ACC112 (cell line): ENCODE measurements at regions not wholly inside any gene's neighbourhood (a gene's known extent, or its start where the extent isn't known, plus 50 kb on each side); places are given as distances from the start of the nearest gene placed in this dataset.

Experiments
- H2AFZ ChIP-seq: fragments of 200-600 bp; sonication (generic); one replicate; pipeline ENCODE4 v1.6.0; 2017; ENCODE audit warnings: antibody characterized with exemption, low read length; ENCODE audit not compliant: unreplicated experiment
- H3K27ac ChIP-seq: fragments of 200-600 bp; sonication (generic); 2 replicates; pipeline ENCODE4 v1.5.1; 2014; ENCODE audit warnings: low read depth, mild to moderate bottlenecking, antibody characterized with exemption, low read length, moderate library complexity
- H3K27me3 ChIP-seq: fragments of 200-600 bp; sonication (generic); 2 replicates; pipeline ENCODE4 v1.6.1; 2014; ENCODE audit warnings: mild to moderate bottlenecking, antibody characterized with exemption, low read length, moderate library complexity, mixed read lengths; ENCODE audit not compliant: insufficient read depth
- H3K36me3 ChIP-seq: fragments of 200-600 bp; sonication (generic); 2 replicates; pipeline ENCODE4 v1.6.1; 2016; ENCODE audit warnings: mild to moderate bottlenecking, antibody characterized with exemption, low read length, moderate library complexity, mixed read lengths; ENCODE audit not compliant: insufficient read depth
- H3K4me1 ChIP-seq: fragments of 200-600 bp; sonication (generic); one replicate; pipeline ENCODE4 v1.6.1; 2016; ENCODE audit warnings: low read length, mixed read lengths; ENCODE audit not compliant: insufficient read depth, unreplicated experiment, control insufficient read depth
- H3K4me3 ChIP-seq: fragments of 200-600 bp; sonication (generic); 2 replicates; pipeline ENCODE4 v1.5.1; 2014; ENCODE audit warnings: mild to moderate bottlenecking, low read depth, low read length
- H3K79me2 ChIP-seq: fragments of 200-600 bp; sonication (generic); one replicate; pipeline ENCODE4 v1.6.0; 2016; ENCODE audit warnings: low read length; ENCODE audit not compliant: control insufficient read depth, unreplicated experiment, insufficient read depth

DNA sequence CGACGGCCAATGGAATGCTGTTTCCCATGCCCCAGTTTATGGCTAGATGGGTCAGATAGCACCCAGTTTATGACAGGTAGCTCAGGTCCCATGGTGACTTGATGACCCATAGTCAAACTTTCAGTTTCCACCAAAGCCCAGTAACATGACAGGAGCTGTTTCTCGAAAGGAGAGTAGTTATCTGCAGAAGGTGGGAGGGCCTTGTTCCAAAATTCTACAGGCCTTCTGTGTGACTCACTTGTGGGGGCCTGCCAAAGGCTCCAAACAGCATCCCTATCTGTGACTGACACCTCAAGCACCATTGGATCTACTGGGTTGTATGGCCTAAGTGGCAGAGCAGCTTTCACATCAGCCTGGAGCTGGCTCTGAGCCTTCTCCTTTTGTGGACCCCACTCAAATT is 379.7 kb upstream of the MANEA start:
- no peak overlapping the region for H3K4me3 ChIP-seq
- no peaks in the 10 kb centered on the region for H3K36me3 ChIP-seq
- no peak overlapping the region for H2AFZ ChIP-seq
- no peaks in the 10 kb centered on the region for H3K27me3 ChIP-seq
- no peaks in the 10 kb centered on the region for H3K4me1 ChIP-seq
- no peaks in the 10 kb centered on the region for H3K79me2 ChIP-seq
- H3K27ac ChIP-seq = no peak overlapping the region

DNA sequence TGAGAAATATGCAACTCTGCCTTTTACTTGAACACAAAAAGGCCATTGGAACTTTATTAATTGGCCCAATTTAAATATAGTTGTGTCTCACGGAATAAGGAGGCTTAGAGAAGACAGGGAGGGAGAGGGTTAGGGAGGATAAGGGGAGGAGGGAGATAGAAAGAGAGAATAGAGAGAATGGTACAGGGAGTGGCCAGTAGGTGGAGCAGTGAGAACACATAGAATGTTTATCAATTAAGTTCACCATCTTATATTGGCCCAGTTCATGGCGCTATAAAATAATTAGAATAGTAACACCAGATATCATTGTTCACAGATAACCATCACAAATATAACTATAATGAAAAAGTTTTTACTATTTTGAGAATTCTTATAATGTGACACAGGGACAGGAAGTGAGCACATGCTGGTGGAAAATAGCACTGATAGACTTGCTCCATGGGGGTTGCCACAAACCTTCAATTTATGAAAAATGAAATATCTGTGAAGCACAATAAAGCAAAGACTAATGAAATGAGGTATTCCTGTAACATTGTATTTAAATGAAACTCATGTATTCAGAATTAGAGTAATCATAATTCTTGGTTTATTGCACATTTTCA is 374.1 kb upstream of the MANEA start:
- Histone ChIP-seq H3K4me3 (no peak overlapping the region), H3K4me1 (no peaks in the 10 kb centered on the region), H3K79me2 (no peaks in the 10 kb centered on the region), H3K27me3 (no peaks in the 10 kb centered on the region; the same call in 1 of the 2 replicates), H3K27ac (no peak overlapping the region), H3K36me3 (no peaks in the 10 kb centered on the region), H2AFZ (no peak overlapping the region)

DNA sequence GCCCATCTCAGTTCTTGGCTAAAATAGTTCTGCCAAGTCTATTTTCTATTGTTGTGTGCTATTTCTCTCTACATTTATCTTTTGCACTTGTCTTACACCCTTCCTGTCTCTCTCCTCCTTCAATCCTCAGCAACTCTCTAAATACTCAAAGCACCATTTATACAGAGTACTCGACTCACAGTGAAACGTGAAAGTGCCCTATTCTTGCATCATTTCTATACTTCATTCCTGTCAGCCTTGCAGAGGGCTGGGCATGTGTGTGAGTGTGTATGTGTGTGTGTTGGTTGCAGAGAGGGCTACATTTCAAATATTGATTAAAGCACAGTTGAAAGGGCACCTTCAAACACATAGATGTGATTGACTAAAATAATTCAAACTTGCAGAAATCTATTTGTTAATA is 373.2 kb upstream of the MANEA start:
- H3K4me1 ChIP-seq = no peaks in the 10 kb centered on the region
- H3K36me3 ChIP-seq = no peaks in the 10 kb centered on the region
- no peaks in the 10 kb centered on the region for H3K79me2 ChIP-seq
- peaks cover 6% of the 10 kb centered on the region; the same call in 1 of the 2 replicates for H3K27me3 ChIP-seq
- no peak overlapping the region for H2AFZ ChIP-seq
- no peak overlapping the region for H3K4me3 ChIP-seq
- H3K27ac ChIP-seq = no peak overlapping the region

DNA sequence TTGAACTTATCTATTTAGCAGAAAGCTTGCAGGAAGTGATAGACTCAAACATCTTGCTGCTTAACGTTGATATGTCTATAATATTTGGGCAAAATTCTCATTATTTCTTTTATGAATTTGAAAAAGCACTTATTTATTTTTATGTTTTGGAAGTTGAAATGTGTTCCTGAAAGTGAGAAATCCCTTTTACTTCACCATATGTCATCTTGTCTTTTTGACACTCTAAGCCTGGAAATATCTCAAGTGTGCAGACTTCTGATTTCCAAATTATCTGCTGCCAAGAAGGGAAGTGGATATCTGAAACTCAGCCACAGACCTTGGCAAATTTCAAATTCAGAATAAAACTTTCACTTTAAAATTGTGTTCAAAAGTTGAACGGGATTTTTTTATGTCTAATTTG is 368.7 kb upstream of the MANEA start:
- Histone ChIP-seq H3K36me3 (no peaks in the 10 kb centered on the region), H3K79me2 (no peaks in the 10 kb centered on the region), H3K4me1 (no peaks in the 10 kb centered on the region), H2AFZ (no peak overlapping the region), H3K4me3 (no peak overlapping the region), H3K27me3 (peaks cover 22% of the 10 kb centered on the region; the same call in 1 of the 2 replicates), H3K27ac (no peak overlapping the region)

DNA sequence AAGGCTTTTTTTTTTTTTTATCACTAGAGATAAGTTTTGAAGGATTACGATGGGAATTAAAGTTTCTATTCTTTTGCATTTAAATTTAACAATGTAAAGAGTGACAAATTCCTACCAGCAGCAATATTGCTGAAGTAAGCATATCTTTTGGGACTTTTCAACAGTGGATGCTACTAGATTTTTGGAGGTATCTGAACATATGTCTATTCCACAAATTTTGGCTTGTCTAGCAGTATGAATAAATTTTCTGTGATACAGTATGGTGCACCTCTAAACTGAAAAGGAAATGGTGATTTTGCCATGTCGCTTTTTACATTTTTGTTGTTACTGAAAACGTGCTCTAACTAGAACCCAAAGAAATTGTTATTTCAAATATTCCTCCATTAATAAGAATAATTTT is 368.3 kb upstream of the MANEA start:
- H3K27ac ChIP-seq = no peak overlapping the region
- H2AFZ ChIP-seq = no peak overlapping the region
- no peak overlapping the region for H3K4me3 ChIP-seq
- peaks cover 22% of the 10 kb centered on the region; the same call in 1 of the 2 replicates for H3K27me3 ChIP-seq
- no peaks in the 10 kb centered on the region for H3K4me1 ChIP-seq
- no peaks in the 10 kb centered on the region for H3K79me2 ChIP-seq
- no peaks in the 10 kb centered on the region for H3K36me3 ChIP-seq

DNA sequence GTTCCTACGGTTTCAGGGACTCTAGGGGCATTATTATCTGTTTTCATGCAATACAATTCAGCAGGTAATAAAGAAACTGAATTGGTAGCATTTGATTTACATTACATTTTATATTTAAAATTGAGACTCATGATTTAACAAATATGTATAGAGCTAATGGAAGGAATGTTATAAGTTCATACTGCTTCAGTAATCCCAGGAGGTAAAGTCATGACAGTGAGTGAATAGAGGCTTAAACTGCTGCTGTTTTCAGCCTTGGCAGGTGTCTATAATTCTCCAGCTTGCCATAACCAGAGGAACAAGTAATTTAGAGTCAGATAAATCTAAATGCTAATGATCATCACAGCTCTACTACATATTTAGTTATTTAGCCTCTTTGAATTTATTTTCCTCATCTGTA is 360.8 kb upstream of the MANEA start:
- Histone ChIP-seq H3K27me3 (peaks cover 17% of the 10 kb centered on the region), H2AFZ (no peak overlapping the region), H3K79me2 (no peaks in the 10 kb centered on the region)

DNA sequence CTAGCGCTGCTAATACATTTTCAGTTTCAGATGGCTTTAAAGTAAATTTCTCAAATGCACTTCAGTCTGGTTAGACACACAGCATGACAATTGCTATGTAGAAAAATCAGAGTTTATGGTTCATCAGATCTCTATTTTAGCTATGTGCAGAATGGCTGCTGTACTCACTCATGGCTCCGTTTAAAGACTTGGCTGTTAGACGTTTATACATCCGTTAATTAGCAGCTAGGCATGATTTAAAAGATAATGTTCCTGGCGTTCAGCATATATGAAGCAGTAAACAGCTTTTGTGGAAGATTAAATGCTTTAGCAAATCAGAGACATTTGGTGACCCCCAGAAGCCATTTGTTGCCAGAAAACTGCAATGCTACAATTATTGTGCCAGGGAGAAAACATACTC is 350.0 kb upstream of the MANEA start:
- Histone ChIP-seq H3K27me3 (no peaks in the 10 kb centered on the region), H3K4me3 (no peak overlapping the region), H3K4me1 (peaks cover 5% of the 10 kb centered on the region), H3K36me3 (no peaks in the 10 kb centered on the region), H2AFZ (no peak overlapping the region), H3K79me2 (no peaks in the 10 kb centered on the region), H3K27ac (no peak overlapping the region)

More for the DNA sequence above, 360.8 kb upstream of the MANEA start:
- Histone ChIP-seq H3K27ac (no peak overlapping the region), H3K4me1 (no peaks in the 10 kb centered on the region), H3K36me3 (no peaks in the 10 kb centered on the region), H3K4me3 (no peak overlapping the region)

DNA sequence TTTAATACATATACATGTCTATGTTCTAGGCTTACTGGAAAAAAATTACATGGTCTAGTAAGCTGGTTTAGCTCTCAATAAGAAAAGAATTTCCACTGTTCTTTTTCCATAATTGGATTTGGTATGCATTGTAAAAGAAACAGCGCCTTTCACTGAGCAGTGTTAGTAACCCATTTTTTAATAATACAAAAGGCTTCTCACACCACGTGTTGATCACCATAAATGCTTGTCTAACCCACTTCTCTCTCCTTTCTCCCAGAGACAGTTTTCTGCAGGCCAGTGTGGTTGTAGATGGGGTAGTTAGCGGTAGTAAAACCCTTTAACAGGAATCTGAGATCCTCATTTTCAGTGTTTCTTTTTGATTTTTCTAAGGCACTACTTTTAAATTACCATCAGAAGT is 348.7 kb upstream of the MANEA start:
- Histone ChIP-seq H3K27ac (no peak overlapping the region), H3K36me3 (no peaks in the 10 kb centered on the region), H3K79me2 (no peaks in the 10 kb centered on the region), H2AFZ (no peak overlapping the region), H3K4me3 (no peak overlapping the region), H3K27me3 (no peaks in the 10 kb centered on the region), H3K4me1 (peaks cover 5% of the 10 kb centered on the region)

DNA sequence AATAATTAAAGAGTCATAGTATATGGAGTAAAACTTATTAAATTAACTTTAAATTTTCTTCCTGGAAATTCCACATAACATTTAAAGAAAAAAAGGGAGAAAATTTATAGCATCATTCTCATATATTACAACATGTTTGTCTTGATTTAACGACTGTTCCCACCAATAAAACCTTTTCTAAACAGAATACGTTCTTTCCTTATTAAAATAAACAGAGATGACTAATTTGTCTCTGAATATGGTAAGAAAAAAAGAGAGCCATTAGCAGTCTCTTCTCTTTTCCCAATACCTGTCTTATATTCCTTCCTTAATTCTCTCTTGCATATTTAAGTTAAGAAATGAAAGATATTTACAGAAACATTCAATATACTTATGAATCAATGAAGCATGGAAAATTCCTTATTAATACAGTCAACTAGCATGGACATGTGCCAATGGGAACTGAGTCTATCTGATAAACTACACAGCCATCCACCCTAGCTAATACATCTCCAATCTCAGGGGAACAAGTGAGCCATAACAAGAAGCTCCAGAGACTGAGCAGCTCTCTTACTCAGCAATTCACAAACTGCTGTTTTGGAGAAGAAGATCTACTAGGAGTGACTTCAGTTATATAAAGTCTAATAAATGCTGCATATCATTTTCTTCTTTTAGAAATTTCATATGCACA is 347.1 kb upstream of the MANEA start:
- Histone ChIP-seq H3K4me1 (peaks cover 5% of the 10 kb centered on the region), H3K36me3 (no peaks in the 10 kb centered on the region), H3K27ac (no peak overlapping the region), H3K79me2 (no peaks in the 10 kb centered on the region), H2AFZ (no peak overlapping the region), H3K27me3 (no peaks in the 10 kb centered on the region), H3K4me3 (no peak overlapping the region)

DNA sequence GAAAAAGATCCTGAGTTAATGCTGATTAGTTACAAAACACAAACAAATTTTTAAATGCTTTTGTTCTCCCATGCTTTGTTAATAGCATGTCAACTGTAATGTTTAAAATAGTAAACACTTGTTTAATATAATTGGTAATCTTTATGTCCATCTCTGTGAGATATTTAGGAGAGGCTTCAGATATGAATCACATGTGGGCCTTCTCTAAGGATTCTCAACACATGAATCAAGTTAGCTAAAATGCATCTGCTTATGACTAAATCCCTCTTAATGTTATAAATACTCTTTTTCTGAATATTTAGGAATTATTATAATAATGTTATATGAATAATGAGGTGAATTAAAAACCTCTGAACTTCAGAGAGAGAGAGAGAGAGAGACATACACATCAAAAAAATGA is 345.9 kb upstream of the MANEA start:
- no peaks in the 10 kb centered on the region for H3K27me3 ChIP-seq

DNA sequence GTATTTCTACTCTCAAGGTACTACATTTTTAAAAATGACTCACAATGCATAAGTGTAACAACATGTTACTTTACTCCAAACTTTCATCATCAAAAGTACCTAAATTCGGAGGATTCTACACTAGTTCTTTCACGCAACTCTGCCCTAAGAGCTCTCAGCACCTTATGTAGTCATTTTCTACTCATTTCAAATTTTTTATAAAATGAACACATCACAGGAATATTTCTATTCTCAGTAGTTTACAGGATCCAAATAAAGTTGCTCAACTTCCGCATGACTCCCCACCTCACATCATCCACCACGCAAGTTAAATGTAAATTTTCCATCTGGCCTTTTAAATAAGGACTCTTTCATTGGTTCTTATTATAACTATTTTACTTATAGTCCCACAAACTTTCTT is 344.9 kb upstream of the MANEA start:
- Histone ChIP-seq H3K27ac (no peak overlapping the region), H3K4me1 (peaks cover 5% of the 10 kb centered on the region), H2AFZ (no peak overlapping the region), H3K79me2 (no peaks in the 10 kb centered on the region), H3K27me3 (no peaks in the 10 kb centered on the region; the same call in 1 of the 2 replicates), H3K36me3 (no peaks in the 10 kb centered on the region), H3K4me3 (no peak overlapping the region)

More for the DNA sequence above, 345.9 kb upstream of the MANEA start:
- no peak overlapping the region for H3K27ac ChIP-seq
- no peaks in the 10 kb centered on the region for H3K79me2 ChIP-seq
- H2AFZ ChIP-seq = no peak overlapping the region
- H3K36me3 ChIP-seq = no peaks in the 10 kb centered on the region
- H3K4me1 ChIP-seq = peaks cover 5% of the 10 kb centered on the region
- H3K4me3 ChIP-seq = no peak overlapping the region
